Stimulated activated CD8-positive, alpha-beta memory T cell treated with anti-CD3 and anti-CD28 coated beads, Interleukin-2, amount 100 ng/mL, for 1 hour (primary cell): ENCODE measurements at regions not wholly inside any gene's neighbourhood (a gene's known extent, or its start where the extent isn't known, plus 50 kb on each side); places are given as distances from the start of the nearest gene placed in this dataset.
"Not testable (repeated sequence)": the region's sequence is repeated elsewhere in the genome, so short reads cannot be mapped to it uniquely, and the experiment has no call there.

ENCODE experiments used
- DNase-seq, 2 donors: peaks; one replicate each; pipeline ENCODE4 v3.0.0-alpha.2; 2020; ENCODE audit warnings: low read depth in 2 of 2

GRCh38 chrY:12212394-12212793 is 488.6 kb upstream of the USP9Y start:
- no peak for DNase-seq

DNA sequence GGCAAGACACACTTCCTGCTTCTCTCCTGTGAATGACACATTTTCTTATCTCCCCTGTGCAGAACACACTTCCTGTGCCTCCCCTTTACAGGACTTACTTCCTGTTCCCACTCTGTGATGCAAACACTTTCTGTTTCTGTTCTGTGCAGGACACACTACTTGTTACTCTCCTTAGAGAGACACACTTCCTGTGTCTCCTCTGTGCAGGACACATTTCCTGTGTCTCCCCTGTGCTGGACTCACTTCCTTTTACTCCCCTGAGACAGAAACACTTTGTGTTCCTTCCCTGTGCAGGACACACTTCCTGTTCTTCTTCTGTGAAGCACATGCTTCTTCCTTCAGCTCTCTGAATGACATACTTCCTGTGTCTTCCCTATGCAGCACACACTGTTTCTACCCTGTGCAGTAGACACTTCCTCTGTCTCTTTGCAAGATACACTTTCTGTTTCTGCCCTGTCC is 485.4 kb upstream of the USP9Y start:
- DNase-seq: no peak

DNA sequence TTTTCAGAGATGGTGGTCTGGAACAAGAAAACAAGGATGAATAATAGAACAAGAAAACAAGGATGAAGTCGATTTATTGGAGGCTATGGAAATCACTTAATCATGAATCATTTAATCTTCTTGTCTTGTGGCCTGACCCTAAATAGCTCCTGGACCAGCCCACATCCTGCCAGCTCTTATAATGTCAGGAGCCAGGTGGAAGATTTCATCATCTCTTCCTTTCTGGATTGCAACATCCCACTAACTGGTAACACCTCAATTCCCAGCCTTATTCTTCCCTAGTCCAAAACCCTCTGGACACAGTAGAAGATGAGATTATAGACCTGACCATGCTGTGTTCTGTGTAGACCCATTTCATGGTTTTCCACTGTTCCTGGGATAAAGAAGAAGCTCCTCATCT is 470.1 kb upstream of the USP9Y start:
- DNase-seq: no peak

DNA sequence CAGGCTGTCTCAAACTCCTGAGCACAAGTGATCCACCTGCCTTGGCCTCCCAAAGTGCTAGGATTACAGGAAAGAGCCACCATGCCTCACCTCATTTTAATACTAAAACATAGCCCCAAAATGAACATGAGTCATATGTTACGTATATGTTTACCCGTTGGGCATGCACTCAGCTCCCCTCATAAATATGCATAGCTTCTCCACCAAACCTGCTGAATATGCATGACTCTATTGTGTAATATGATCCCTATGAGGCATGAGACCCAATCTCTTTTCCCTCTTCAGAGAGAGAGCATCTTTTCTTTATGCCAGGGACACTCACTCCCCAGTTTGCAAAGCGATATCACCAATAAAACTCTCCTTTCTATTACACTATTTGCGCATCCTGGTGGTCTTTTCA is 464.6 kb upstream of the USP9Y start:
- no peak for DNase-seq

- DNase-seq: not testable (repeated sequence)
Measured at GRCh38 chrY:12240326-12240725, 460.7 kb upstream of the USP9Y start.

- no peak for DNase-seq
Measured at GRCh38 chrY:12244146-12244545, 456.9 kb upstream of the USP9Y start.

DNA sequence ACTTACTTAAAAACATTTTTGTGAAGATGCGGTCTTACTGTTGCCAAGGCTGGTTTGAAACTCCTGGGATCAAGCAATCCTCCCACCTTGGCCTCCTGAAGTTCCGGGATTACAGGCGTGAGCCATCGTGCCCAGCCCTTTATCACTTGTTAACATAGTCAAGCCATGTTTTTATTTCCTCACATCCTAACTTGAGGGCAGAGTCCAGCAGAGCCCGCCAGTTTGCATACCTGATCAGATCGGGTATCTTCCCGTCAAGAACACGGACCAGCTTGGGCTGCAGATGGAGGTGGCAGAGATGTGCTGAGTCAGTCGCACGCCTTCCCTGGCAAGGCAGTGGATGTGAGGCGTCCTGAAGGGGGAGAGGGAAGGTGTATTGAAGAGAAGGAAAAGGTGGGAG is 447.3 kb upstream of the USP9Y start:
- DNase-seq: no peak

- DNase-seq: no peak
Measured at GRCh38 chrY:12271162-12271561, 429.9 kb upstream of the USP9Y start.

- no peak for DNase-seq
Measured at GRCh38 chrY:12285608-12286007, 415.4 kb upstream of the USP9Y start.

GRCh38 chrY:12288919-12289318 is 412.1 kb upstream of the USP9Y start:
- no peak for DNase-seq

- DNase-seq: no peak
Measured at GRCh38 chrY:12289415-12289814, 411.6 kb upstream of the USP9Y start.

DNA sequence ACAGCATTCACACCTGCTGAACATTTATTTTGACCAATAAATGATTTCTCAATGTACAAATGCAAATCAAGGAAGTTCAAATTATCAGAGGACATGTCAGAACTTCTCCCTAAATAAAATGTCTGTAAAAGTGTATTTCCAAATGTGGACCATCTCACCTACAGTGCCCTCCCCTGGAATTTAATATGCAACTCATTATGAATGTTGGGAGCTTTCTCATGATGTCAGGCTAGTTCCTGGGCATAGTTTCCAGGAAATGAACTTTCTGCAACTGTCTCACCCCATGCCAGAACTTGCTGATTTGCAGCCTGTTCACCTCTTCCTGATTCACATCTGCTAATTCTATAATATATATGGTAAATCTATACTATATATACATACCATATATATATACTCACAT is 408.5 kb upstream of the USP9Y start:
- DNase-seq: no peak

DNA sequence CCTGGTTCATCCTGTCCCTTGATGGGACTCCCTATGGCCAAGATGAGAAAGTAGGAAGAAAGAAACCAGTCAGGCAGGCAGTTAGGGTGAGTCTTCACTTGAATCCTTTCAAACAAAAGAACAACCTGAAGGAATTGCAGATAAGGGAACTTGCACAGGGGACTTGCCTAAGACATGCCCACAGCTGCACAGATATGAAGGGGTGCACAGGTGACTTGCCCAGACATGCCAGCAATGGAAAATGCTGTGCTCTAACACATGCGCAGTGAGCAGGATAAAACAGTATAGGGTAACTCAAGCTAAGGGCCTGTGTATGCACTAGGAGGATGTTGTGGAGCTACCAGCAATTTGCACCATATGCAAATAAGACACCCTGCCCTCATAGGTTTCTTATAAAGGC is 404.6 kb upstream of the USP9Y start:
- no peak for DNase-seq

DNA sequence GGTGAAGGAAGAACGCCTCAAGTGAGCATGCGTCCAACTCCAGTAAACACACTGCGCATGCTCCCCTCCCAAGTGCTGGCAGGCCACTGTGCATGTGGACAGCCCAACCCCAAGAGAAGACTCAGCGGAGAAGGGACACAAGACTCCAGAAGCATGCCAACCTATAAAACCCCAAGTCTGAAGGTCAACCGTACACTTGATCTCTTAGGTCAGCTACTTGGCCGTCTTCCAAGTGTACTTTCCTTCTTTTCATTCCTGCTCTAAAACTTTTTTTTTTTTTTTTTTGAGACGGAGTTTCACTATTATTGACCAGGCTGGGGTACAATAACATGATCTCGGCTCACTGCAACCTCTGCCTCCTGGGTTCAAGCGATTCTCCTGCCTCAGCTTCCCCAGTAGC is 401.2 kb upstream of the USP9Y start:
- not testable (repeated sequence) for DNase-seq

- no peak for DNase-seq
Measured at GRCh38 chrY:12303464-12303863, 397.6 kb upstream of the USP9Y start.

DNA sequence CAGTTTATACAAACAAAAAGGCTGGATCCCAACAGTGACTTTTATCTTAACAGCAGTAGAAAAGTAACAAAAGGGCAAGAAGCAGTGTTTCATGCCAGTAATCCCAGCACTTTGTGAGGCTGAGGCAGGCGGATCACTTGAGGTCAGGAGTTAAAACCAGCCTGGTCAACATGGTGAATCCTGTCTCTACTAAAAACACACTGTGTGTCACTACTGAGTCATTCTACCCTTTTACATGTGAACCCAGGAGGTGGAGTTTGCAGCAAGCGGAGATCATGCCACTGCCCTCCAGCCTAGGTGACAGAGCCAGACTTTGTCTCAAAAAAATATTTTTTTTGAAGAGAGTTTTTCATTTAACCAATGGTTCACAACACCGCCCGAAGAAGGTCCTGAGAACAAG is 395.6 kb upstream of the USP9Y start:
- DNase-seq: no peak

DNA sequence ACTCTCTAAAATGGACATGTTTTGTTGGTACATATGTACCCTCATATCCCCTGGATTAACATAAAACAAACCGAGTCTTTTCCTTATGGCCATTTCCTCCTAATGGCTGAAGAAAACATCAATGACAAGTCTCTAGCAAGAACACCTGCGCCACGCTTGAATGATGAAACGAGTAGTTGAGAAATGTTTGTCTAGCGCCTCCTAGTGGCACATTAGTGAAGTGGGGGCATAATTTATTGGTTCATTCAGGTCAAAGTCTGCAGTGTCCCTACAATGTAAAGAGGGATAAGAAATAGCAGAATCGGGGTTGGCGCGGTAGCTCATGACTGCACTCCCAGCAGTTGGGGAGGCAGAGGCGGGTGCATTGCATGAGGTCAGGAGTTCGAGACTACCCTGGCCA is 391.8 kb upstream of the USP9Y start:
- no peak for DNase-seq

GRCh38 chrY:12310832-12311231 is 390.2 kb upstream of the USP9Y start:
- no peak for DNase-seq

GRCh38 chrY:12327751-12328150 is 373.3 kb upstream of the USP9Y start:
- DNase-seq: no peak

GRCh38 chrY:12331917-12332316 is 369.1 kb upstream of the USP9Y start:
- DNase-seq: not testable (repeated sequence)

- DNase-seq: no peak
Measured at GRCh38 chrY:12343211-12343610, 357.8 kb upstream of the USP9Y start.

- no peak for DNase-seq
Measured at GRCh38 chrY:12348181-12348580, 352.9 kb upstream of the USP9Y start.

DNA sequence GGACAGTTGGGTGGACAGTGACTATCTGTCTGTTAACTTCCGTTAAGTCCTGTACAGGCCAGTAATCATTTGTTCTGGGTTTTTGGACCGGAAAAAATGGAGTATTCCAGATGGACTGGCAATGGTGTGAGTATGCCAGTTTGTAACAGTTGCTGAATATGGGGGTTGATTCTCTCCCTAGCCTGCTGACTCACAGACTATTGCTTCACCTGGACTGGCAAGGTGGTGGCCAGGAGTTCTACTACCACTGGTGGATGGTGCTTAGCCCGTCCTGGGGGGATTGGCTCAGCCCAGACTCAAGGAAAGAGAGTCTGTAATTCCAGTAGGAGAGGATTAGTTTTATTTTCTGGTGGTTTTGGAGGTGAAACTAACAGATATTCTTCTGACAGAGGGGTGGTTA is 343.8 kb upstream of the USP9Y start:
- no peak for DNase-seq

DNA sequence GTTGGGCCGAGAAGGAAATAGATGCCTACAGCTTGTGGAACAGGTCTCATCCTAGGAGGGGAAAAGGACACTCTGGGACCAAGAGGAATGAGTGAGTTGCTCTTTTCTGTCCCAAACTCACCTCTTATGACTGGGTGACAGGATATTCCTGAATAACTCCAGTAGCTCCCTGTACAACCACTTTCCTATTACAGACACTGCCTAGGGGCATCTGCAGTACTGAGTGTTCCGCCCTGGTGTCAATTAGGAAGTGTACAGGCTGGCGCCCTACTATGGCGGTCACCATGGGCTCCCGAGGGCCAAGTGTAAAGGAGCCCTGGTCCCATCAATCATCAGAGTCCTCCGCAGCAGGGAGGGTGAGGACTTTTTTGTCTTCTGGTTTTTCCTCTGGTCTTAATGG is 343.4 kb upstream of the USP9Y start:
- DNase-seq: no peak

DNA sequence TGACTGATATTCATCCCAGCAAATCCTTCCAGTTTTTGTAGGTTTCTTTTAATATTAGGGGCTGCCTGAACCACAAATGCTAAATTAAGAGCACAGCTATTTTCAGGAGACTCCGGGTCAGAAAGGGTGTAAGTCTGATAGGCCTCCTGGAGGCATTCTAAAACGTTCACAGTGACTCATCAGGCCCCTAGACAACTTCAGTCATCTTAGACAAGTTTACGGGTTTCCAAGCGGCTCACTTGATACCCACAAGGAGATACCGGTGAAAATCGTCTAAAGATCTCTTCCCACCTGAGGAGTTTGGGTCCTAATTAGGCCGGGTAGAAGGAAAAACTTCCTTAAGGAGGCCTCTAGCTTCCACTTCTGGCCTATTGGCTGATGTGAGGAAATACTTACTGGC is 342.7 kb upstream of the USP9Y start:
- DNase-seq: no peak
